Panc1 (cell line): ENCODE measurements at regions not wholly inside any gene's neighbourhood (a gene's known extent, or its start where the extent isn't known, plus 50 kb on each side); places are given as distances from the start of the nearest gene placed in this dataset.

Experiments
- POLR2AphosphoS5 ChIP-seq: IDR thresholded peaks from 2 replicates; pipeline ENCODE4 v1.6.1; 2012; ENCODE audit warnings: mild to moderate bottlenecking, low read depth, low read length, moderate library complexity
- SIN3A ChIP-seq: IDR thresholded peaks from 2 replicates; pipeline ENCODE4 v1.6.1; 2012; ENCODE audit warnings: low read depth, mild to moderate bottlenecking, low read length, moderate library complexity, borderline replicate concordance; ENCODE audit not compliant: insufficient read depth
- TF ChIP-seq, protein P1 (sequence below): fragments of 450-650 bp; IDR thresholded peaks from 2 replicates; pipeline ENCODE4 v1.5.1; 2017; ENCODE audit warnings: mild to moderate bottlenecking

DNA sequence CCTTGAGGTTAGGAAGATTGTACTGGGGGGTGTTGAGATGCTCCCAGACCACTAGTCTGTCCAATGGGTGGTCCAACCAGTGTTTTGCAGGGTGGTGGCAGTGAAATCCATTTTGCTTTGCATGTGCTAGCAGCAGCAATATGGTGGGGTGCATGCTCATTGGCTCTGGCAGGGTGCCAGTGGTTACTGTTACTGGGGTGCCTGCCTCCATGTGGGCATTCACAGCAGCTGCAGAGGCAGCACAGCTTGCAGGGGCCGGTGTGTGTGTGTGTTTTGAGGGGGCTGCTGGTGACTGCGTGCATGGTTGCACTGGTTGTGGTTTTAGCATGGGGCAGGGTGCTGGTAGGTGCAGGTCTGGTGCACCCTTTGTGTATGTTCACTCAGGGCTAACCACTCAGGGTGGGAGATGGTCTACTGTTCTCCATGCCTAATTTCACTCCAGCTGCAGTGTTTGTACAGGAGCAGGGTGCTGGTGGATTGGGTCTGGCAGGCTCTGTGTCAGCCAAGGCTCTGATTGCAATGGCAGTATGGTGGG is 265.4 kb downstream of the NUP35 start:
- TF ChIP-seq, protein P1, sequence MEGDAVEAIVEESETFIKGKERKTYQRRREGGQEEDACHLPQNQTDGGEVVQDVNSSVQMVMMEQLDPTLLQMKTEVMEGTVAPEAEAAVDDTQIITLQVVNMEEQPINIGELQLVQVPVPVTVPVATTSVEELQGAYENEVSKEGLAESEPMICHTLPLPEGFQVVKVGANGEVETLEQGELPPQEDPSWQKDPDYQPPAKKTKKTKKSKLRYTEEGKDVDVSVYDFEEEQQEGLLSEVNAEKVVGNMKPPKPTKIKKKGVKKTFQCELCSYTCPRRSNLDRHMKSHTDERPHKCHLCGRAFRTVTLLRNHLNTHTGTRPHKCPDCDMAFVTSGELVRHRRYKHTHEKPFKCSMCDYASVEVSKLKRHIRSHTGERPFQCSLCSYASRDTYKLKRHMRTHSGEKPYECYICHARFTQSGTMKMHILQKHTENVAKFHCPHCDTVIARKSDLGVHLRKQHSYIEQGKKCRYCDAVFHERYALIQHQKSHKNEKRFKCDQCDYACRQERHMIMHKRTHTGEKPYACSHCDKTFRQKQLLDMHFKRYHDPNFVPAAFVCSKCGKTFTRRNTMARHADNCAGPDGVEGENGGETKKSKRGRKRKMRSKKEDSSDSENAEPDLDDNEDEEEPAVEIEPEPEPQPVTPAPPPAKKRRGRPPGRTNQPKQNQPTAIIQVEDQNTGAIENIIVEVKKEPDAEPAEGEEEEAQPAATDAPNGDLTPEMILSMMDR, result no peak
- TF ChIP-seq SIN3A (no peak), POLR2AphosphoS5 (no peak)
